Body of pancreas (tissue), 4 donors: ENCODE measurements at regions not wholly inside any gene's neighbourhood (a gene's known extent, or its start where the extent isn't known, plus 50 kb on each side); places are given as distances from the start of the nearest gene placed in this dataset.

Experiments used
- ATAC-seq: fragments of 150-250 bp; one replicate; pipeline ENCODE4 v1.9.1; 2016
- DNase-seq, 4 donors: peaks; one replicate each; pipeline ENCODE4 v3.0.0-alpha.2; 2019
- H3K27ac ChIP-seq, 4 donors: fragments of 200-600 bp; sonication (generic); 1 replicate in 3 of 4; 2 replicates in 1 of 4; pipeline versions ENCODE4 v1.5.1 to v1.6.1; 2016 to 2019; ENCODE audit warnings: mild to moderate bottlenecking in 1 of 4, mixed read lengths in 1 of 4, moderate library complexity in 1 of 4
- H3K27me3 ChIP-seq, 2 donors: fragments of 200-600 bp; sonication (generic); one replicate each; pipeline ENCODE4 v1.6.0; 2016; ENCODE audit warnings: mild to moderate bottlenecking in 1 of 2
- H3K36me3 ChIP-seq, 2 donors: fragments of 200-600 bp; sonication (generic); replicated peaks in 1 of 2; 2 replicates each; pipeline ENCODE4 v1.5.1; 2016; ENCODE audit warnings: low read depth in 2 of 2; ENCODE audit not compliant: insufficient read depth in 1 of 2
- H3K4me1 ChIP-seq: fragments of 200-600 bp; sonication (generic); one replicate; pipeline ENCODE4 v1.6.0; 2016
- H3K4me3 ChIP-seq, 2 donors: fragments of 200-600 bp; sonication (generic); 1 replicate in 1 of 2; 2 replicates in 1 of 2; pipeline ENCODE4 v1.5.1; 2016 to 2019
- H3K9me3 ChIP-seq, 3 donors: fragments of 200-600 bp; sonication (generic); 1 replicate in 2 of 3; 2 replicates in 1 of 3; pipeline ENCODE4 v1.5.1; 2016
- POLR2A ChIP-seq, 3 donors: fragments of 450-650 bp; IDR thresholded peaks; one replicate each; pipeline ENCODE4 v1.6.1; 2016; ENCODE audit warnings: antibody characterized with exemption in 3 of 3, mild to moderate bottlenecking in 2 of 3
- WGBS, 2 donors: methylation state at CpG; one replicate each; pipeline ENCODE4 v1.1.5; 2017; 5-methylcytosine and 5-hydroxymethylcytosine counted together
- intact Hi-C: fragments of 100-400 bp; cut with DNase I; formaldehyde crosslinking; loops from one replicate; pipeline ENCODE4 v1.15.1; 2023
- TF ChIP-seq, protein P1 (sequence below), 7 experiments: fragments of 450-650 bp in 4 of 7; fragments of 200-600 bp in 3 of 7; sonication (generic) in 3 of 7; IDR thresholded peaks; one replicate each; pipeline ENCODE4 v1.5.1; 2016 to 2019; ENCODE audit warnings: antibody characterized with exemption in 7 of 7

DNA sequence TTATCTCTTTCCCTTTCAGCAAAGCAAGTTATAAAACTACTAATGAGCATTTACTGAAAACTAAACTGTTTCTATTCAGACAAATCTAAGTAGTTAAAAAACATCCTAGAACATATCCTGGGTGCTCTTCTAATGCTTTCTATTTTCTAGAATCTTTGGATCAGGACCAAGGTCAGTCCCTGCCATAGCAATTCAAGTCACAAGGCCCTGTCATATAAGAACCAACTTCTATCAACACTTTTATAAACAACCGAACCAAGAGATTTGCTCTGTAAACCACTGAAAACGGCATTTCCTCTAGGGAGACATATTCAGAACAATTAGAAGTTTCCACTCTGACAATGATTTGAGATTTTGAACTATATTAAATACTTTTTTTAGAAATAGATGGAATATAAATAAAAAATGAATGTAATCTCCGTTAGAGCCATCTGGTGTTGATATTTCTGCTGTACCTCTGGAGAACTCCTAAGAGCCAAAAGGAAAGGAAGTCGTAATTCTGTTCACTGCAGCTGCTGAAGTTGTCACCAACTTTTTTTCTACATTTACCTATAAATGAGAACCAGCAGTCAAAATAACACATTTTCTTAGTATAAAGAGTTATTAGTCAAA is 51.4 kb upstream of the LGSN start:
- TF ChIP-seq POLR2A (IDR thresholded peaks at IDR 0.05), result no peak
- TF ChIP-seq, protein P1, sequence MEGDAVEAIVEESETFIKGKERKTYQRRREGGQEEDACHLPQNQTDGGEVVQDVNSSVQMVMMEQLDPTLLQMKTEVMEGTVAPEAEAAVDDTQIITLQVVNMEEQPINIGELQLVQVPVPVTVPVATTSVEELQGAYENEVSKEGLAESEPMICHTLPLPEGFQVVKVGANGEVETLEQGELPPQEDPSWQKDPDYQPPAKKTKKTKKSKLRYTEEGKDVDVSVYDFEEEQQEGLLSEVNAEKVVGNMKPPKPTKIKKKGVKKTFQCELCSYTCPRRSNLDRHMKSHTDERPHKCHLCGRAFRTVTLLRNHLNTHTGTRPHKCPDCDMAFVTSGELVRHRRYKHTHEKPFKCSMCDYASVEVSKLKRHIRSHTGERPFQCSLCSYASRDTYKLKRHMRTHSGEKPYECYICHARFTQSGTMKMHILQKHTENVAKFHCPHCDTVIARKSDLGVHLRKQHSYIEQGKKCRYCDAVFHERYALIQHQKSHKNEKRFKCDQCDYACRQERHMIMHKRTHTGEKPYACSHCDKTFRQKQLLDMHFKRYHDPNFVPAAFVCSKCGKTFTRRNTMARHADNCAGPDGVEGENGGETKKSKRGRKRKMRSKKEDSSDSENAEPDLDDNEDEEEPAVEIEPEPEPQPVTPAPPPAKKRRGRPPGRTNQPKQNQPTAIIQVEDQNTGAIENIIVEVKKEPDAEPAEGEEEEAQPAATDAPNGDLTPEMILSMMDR (IDR thresholded peaks at IDR 0.05), result no peak
- Histone ChIP-seq H3K9me3 (no peaks in the 10 kb centered on the region), H3K36me3 (no peaks in the 10 kb centered on the region), H3K4me1 (no peaks in the 10 kb centered on the region), H3K27ac (peak overlapping the region in 1 of 4 donors; percentile 37), H3K4me3 (no peak overlapping the region), H3K27me3 (no peaks in the 10 kb centered on the region)
- DNase-seq, result no peak
- intact Hi-C loops, result no loop called here
- 37 to 39% methylated on average over 4 of the region's 4 CpGs for WGBS, 2 donors
- ATAC-seq, result no peak

DNA sequence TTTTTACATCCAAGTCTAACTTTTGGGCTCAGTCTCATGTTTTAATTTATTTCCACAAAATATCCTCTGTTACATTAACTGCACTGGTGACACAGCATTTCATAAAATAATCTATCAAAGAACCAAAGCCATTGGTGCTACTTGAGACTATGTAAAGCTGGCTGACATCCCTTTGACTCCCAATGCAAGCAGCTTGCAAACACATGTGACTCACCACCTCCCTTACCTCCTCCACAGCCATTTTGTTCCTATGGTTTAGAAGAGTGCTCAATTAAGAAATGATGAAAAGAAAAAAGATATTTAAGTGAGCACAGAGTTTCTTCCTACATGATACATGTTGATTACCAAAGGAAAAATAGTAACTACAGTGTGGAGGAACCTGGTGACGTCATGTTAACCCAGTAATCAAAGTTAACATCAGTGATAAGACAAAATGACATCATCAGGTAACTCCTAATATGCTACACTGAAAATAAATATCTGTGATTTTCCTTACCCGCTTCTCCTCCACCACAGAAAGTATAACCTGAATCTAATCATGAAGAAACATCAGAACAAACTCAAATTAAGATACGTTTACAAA is 53.3 kb upstream of the LGSN start:
- Histone ChIP-seq H3K9me3 (no peaks in the 10 kb centered on the region), H3K4me1 (no peaks in the 10 kb centered on the region), H3K27me3 (no peaks in the 10 kb centered on the region), H3K36me3 (no peaks in the 10 kb centered on the region), H3K27ac (no peak overlapping the region), H3K4me3 (no peak overlapping the region)
- intact Hi-C loops, result no loop called here
- no peak for ATAC-seq
- TF ChIP-seq, protein P1 (IDR thresholded peaks at IDR 0.05), result no peak
- no peak for TF ChIP-seq POLR2A (IDR thresholded peaks at IDR 0.05)
- no peak for DNase-seq
- WGBS, 2 donors, result 71 to 82% methylated on average over 3 of the region's 3 CpGs

DNA sequence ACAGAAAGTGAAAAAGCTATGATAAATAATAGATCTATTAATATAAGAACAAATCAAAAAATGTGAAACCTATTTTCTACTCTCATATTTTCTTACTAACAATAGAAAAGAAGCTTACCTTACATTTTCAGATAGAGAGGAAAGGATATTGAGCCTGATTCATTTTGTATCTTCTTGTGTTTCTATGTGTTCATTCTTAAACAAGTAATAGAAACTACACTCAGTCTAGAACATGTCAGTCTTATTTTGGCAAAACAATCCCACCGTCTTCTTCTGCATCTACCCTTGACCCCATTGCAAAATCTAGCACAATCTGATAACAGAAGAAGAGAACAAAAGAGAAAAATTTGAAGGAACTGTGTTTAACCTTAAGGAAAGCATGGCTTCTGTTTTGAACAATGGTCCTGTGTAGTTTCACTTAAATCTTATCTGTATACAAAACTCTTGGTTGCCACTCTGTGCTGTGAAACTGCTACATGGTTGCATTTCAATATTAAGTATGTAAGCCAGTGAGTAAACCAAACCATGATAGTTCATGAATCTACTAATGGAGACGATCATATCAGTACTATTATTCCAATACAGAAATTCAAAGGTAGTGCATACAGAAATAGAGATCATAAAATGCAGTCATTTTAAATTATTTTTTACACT is 69.5 kb upstream of the LGSN start:
- no peak overlapping the region for H3K27ac ChIP-seq
- no peak for ATAC-seq
- no peaks in the 10 kb centered on the region for H3K9me3 ChIP-seq
- intact Hi-C loops, result no loop called here
- no peaks in the 10 kb centered on the region for H3K36me3 ChIP-seq
- no peak overlapping the region for H3K4me3 ChIP-seq
- no peaks in the 10 kb centered on the region for H3K27me3 ChIP-seq
- no peaks in the 10 kb centered on the region for H3K4me1 ChIP-seq
- DNase-seq, result no peak
- WGBS, 2 donors, result 81 to 82% methylated on average over 2 of the region's 2 CpGs
- no peak for TF ChIP-seq POLR2A (IDR thresholded peaks at IDR 0.05)
- TF ChIP-seq, protein P1 (IDR thresholded peaks at IDR 0.05), result no peak

DNA sequence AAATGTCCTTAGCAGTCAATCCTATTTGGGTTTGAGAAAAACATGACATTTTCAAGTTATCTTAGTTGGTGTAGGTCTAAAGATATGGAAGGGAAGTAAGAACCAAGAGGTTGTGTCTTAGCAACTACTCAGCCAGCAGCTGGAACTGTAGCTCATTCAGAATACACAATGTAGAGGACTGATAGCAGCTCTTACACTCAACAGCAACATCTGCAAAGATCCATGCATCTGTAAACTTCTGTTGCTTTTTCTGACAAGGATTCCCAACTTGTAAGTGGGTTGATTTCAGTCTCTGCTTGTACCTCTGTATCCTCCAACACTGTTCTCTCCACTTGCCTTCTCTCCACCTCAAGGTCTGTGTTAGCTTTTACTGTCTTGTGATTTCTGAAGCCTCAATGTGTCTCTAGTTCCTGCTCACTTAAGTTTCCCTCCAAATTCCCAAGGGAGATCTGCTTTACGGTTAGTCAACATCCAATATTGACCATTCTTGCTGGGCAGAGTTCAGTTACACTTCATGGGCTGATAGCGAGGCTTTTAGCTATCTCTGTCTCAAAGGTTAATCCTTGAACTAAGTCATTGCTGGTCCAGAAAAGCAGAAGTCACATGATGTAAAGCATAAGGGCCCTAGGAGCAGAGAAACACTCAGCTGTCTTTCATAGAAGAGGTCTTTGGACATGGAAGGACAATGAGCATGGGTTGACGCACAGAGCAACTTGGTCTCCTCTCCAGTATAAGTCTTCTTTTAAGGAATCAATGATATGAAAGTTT is 71.6 kb upstream of the LGSN start:
- H3K27me3 ChIP-seq, result no peaks in the 10 kb centered on the region
- H3K36me3 ChIP-seq, result no peaks in the 10 kb centered on the region
- H3K9me3 ChIP-seq, result no peaks in the 10 kb centered on the region
- peak; percentile 18 for ATAC-seq
- no peaks in the 10 kb centered on the region for H3K4me1 ChIP-seq
- intact Hi-C loops, result no loop called here
- TF ChIP-seq POLR2A (IDR thresholded peaks at IDR 0.05), result no peak
- TF ChIP-seq, protein P1 (IDR thresholded peaks at IDR 0.05), result no peak
- H3K27ac ChIP-seq, result no peak overlapping the region
- no peak overlapping the region for H3K4me3 ChIP-seq
- WGBS, 2 donors, result 59 to 62% methylated on average over 3 of the region's 3 CpGs
- no peak for DNase-seq
